ENCODE measurements at regions not wholly inside any gene's neighbourhood (a gene's known extent, or its start where the extent isn't known, plus 50 kb on each side); places are given as distances from the start of the nearest gene placed in this dataset.

GRCh38 chr7:137157256-137157655, 186.3 kb downstream of the PTN start:
- Histone ChIP-seq H3K4me3 (replicated peaks in 1 of 3; ENCODE audit: low read depth in 2 of 3, low read length in 3 of 3) (no peak overlapping the region), H4K20me1 (ENCODE audit: insufficient read depth, low read length) (no peaks in the 10 kb centered on the region), H3K4me2 (replicated peaks; ENCODE audit: extremely low read depth, low read length, poor library complexity, severe bottlenecking) (no peak overlapping the region), H3K4me1 (ENCODE audit: control insufficient read depth in 1 of 2, insufficient read depth in 2 of 2, low read length in 2 of 2) (no peaks in the 10 kb centered on the region), H3K79me2 (ENCODE audit: insufficient read depth, low read length) (no peaks in the 10 kb centered on the region), H3K27ac (ENCODE audit: low read depth in 1 of 2, low read length in 2 of 2) (no peak overlapping the region), H2AFZ (ENCODE audit: insufficient read depth, low read depth, low read length, poor library complexity, severe bottlenecking) (no peak overlapping the region), H3K9ac (ENCODE audit: insufficient read depth, low read length, poor library complexity, severe bottlenecking) (no peak overlapping the region), H3K27me3 (ENCODE audit: control insufficient read depth in 2 of 2, insufficient read depth in 2 of 2, low read length in 2 of 2) (no peaks in the 10 kb centered on the region), H3K9me3 (replicated peaks in 1 of 2; ENCODE audit: control insufficient read depth in 1 of 2, insufficient read depth in 1 of 2, low read length in 2 of 2) (peaks cover 4 to 5% of the 10 kb centered on the region in 2 donors), H3K36me3 (replicated peaks in 1 of 2; ENCODE audit: control insufficient read depth in 1 of 2, insufficient read depth in 2 of 2, low read length in 2 of 2) (no peaks in the 10 kb centered on the region)
- H3K4me1 Mint-ChIP-seq = no peaks in the 10 kb centered on the region
- no peaks in the 10 kb centered on the region for H3K36me3 Mint-ChIP-seq
- H3K9me3 Mint-ChIP-seq = peaks cover 0 to 15% (median 5%) of the 10 kb centered on the region in 7 donors
- no peak overlapping the region for H3K27ac Mint-ChIP-seq
- no peak for TF ChIP-seq CTCF (IDR thresholded peaks at IDR 0.05)
- intact Hi-C loops (cut with micrococcal nuclease) = no loop called here
- WGBS (ENCODE audit: insufficient coverage) = no CpG with 5 or more reads among the region's 1 CpG
- DNase-seq = no peak
- H3K4me3 Mint-ChIP-seq = no peak overlapping the region
- H3K27me3 Mint-ChIP-seq (ENCODE audit: low read depth in 3 of 3) = peaks cover 0 to 2% (median 0%) of the 10 kb centered on the region in 3 donors

- H3K4me3 Mint-ChIP-seq = no peak overlapping the region
- no CpG with 5 or more reads among the region's 2 CpGs for WGBS (ENCODE audit: insufficient coverage)
- H3K9me3 ChIP-seq (replicated peaks in 1 of 2; ENCODE audit: control insufficient read depth in 1 of 2, insufficient read depth in 1 of 2, low read length in 2 of 2) = no peaks in the 10 kb centered on the region
Observed at GRCh38 chr7:137151690-137152052, 191.9 kb downstream of the PTN start.

More at GRCh38 chr7:137151690-137152052, 191.9 kb downstream of the PTN start:
- intact Hi-C loops (cut with micrococcal nuclease) = no loop called here
- H3K4me2 ChIP-seq (replicated peaks; ENCODE audit: extremely low read depth, low read length, poor library complexity, severe bottlenecking) = no peak overlapping the region
- H3K27ac ChIP-seq (ENCODE audit: low read depth in 1 of 2, low read length in 2 of 2) = no peak overlapping the region
- Mint-ChIP-seq H3K9me3 (peaks cover 0 to 3% (median 2%) of the 10 kb centered on the region in 7 donors), H3K27ac (no peak overlapping the region), H3K4me1 (no peaks in the 10 kb centered on the region), H3K27me3 (ENCODE audit: low read depth in 3 of 3) (no peaks in the 10 kb centered on the region), H3K36me3 (no peaks in the 10 kb centered on the region)
- no peaks in the 10 kb centered on the region for H3K79me2 ChIP-seq (ENCODE audit: insufficient read depth, low read length)
- H3K4me1 ChIP-seq (ENCODE audit: control insufficient read depth in 1 of 2, insufficient read depth in 2 of 2, low read length in 2 of 2) = no peaks in the 10 kb centered on the region
- no peak overlapping the region for H3K9ac ChIP-seq (ENCODE audit: insufficient read depth, low read length, poor library complexity, severe bottlenecking)
- H3K36me3 ChIP-seq (replicated peaks in 1 of 2; ENCODE audit: control insufficient read depth in 1 of 2, insufficient read depth in 2 of 2, low read length in 2 of 2) = no peaks in the 10 kb centered on the region
- H2AFZ ChIP-seq (ENCODE audit: insufficient read depth, low read depth, low read length, poor library complexity, severe bottlenecking) = no peak overlapping the region
- H4K20me1 ChIP-seq (ENCODE audit: insufficient read depth, low read length) = no peaks in the 10 kb centered on the region
- DNase-seq = no peak
- H3K27me3 ChIP-seq (ENCODE audit: control insufficient read depth in 2 of 2, insufficient read depth in 2 of 2, low read length in 2 of 2) = no peaks in the 10 kb centered on the region
- no peak for TF ChIP-seq CTCF (IDR thresholded peaks at IDR 0.05)
- no peak overlapping the region for H3K4me3 ChIP-seq (replicated peaks in 1 of 3; ENCODE audit: low read depth in 2 of 3, low read length in 3 of 3)

All from CD14-positive monocyte (primary cell).